IMR-90 (cell line): ENCODE measurements at regions not wholly inside any gene's neighbourhood (a gene's known extent, or its start where the extent isn't known, plus 50 kb on each side); places are given as distances from the start of the nearest gene placed in this dataset.

Source experiments
- ATAC-seq: fragments of 200-7000 bp; cut with Tn5 transposase; 2 replicates; pipeline ENCODE4 v1.9.1; 2020; ENCODE audit warnings: low read depth, mild to moderate bottlenecking, moderate library complexity
- BruUV-seq: library from RNA; stranded (reverse); fragments of 400-500 nt; replicated peaks from 2 replicates; lab custom pipeline; 2021; lab: Mats Ljungman, UMichigan
- CTCF ChIA-PET: fragments of 300-600 bp; formaldehyde crosslinking; extraction: SDS; loops from one replicate; lab custom pipeline; 2021; ENCODE audit warnings: antibody characterized with exemption; lab: Yijun Ruan, JAX
- POLR2A ChIA-PET: fragments of 300-600 bp; sonication (Branson Sonifier 250); formaldehyde crosslinking; loops from one replicate; lab custom pipeline; 2022; ENCODE audit warnings: antibody characterized with exemption; ENCODE audit not compliant: unreplicated experiment; lab: Charles Lee
- DNase-seq: peaks from one replicate; pipeline ENCODE4 v3.0.0; 2013
- H2AFZ ChIP-seq: replicated peaks from 2 replicates; pipeline ENCODE3; 2013; ENCODE audit warnings: low read length, mild to moderate bottlenecking; ENCODE audit not compliant: poor library complexity
- H2AK5ac ChIP-seq: 2 replicates; pipeline ENCODE4 v1.6.1; 2013; ENCODE audit warnings: low read depth, low read length, inconsistent platforms
- H2AK9ac ChIP-seq: replicated peaks from 2 replicates; pipeline ENCODE3; 2013; ENCODE audit warnings: mild to moderate bottlenecking, low read depth, low read length, moderate library complexity; ENCODE audit not compliant: poor library complexity
- H2BK120ac ChIP-seq: 2 replicates; pipeline ENCODE4 v1.6.1; 2013; ENCODE audit warnings: low read depth, low read length, inconsistent platforms
- H2BK15ac ChIP-seq: 3 replicates; pipeline ENCODE4 v1.6.1; 2013; ENCODE audit warnings: low read depth, low read length, inconsistent platforms
- H2BK20ac ChIP-seq: 2 replicates; pipeline ENCODE4 v1.6.1; 2013; ENCODE audit warnings: low read depth, mild to moderate bottlenecking, inconsistent platforms, low read length, moderate library complexity
- H2BK5ac ChIP-seq: 2 replicates; pipeline ENCODE4 v1.6.1; 2013; ENCODE audit warnings: mild to moderate bottlenecking, low read depth, low read length, inconsistent platforms; ENCODE audit not compliant: poor library complexity, severe bottlenecking
- H3K14ac ChIP-seq: replicated peaks from 2 replicates; pipeline ENCODE4 v1.6.1; 2013; ENCODE audit warnings: low read depth, low read length, inconsistent platforms
- H3K18ac ChIP-seq: 2 replicates; pipeline ENCODE4 v1.6.1; 2013; ENCODE audit warnings: low read depth, low read length, control low read depth
- H3K23ac ChIP-seq: 2 replicates; pipeline ENCODE4 v1.6.1; 2013; ENCODE audit warnings: low read depth, low read length, inconsistent platforms
- H3K27ac ChIP-seq: 2 replicates; pipeline ENCODE4 v1.5.1; 2013; ENCODE audit warnings: mild to moderate bottlenecking, control low read depth, low read length; ENCODE audit not compliant: insufficient read depth
- H3K27me3 ChIP-seq: 2 replicates; pipeline ENCODE4 v1.6.1; 2013; ENCODE audit warnings: low read length; ENCODE audit not compliant: control insufficient read depth, insufficient read depth
- H3K36me3 ChIP-seq: 2 replicates; pipeline ENCODE4 v1.6.1; 2013; ENCODE audit warnings: low read length, mixed read lengths; ENCODE audit not compliant: control insufficient read depth, insufficient read depth
- H3K4ac ChIP-seq: 2 replicates; pipeline ENCODE4 v1.6.1; 2013; ENCODE audit warnings: low read depth, low read length, inconsistent platforms
- H3K4me1 ChIP-seq: 2 replicates; pipeline ENCODE4 v1.6.1; 2013; ENCODE audit warnings: low read length, mixed read lengths; ENCODE audit not compliant: control insufficient read depth, insufficient read depth
- H3K4me2 ChIP-seq: 2 replicates; pipeline ENCODE4 v1.6.1; 2013; ENCODE audit warnings: low read depth, mild to moderate bottlenecking, control low read depth, low read length, moderate library complexity
- H3K4me3 ChIP-seq: 2 replicates; pipeline ENCODE4 v1.5.1; 2013; ENCODE audit warnings: low read depth, mild to moderate bottlenecking, control low read depth, low read length, moderate library complexity; ENCODE audit not compliant: insufficient read depth
- H3K56ac ChIP-seq: 2 replicates; pipeline ENCODE4 v1.6.1; 2013; ENCODE audit warnings: low read length, inconsistent platforms; ENCODE audit not compliant: insufficient read depth; ENCODE audit errors: extremely low read depth
- H3K79me1 ChIP-seq, 2 experiments: 2 replicates each; pipeline ENCODE4 v1.6.1; 2013; ENCODE audit warnings: low read length in 2 of 2, inconsistent platforms in 1 of 2, low read depth in 1 of 2
- H3K9ac ChIP-seq: 2 replicates; pipeline ENCODE4 v1.6.1; 2013; ENCODE audit warnings: low read depth, low read length, control low read depth
- H3K9me1 ChIP-seq: 2 replicates; pipeline ENCODE4 v1.6.1; 2013; ENCODE audit warnings: low read length, inconsistent platforms; ENCODE audit not compliant: insufficient read depth
- H3K9me3 ChIP-seq: 2 replicates; pipeline ENCODE4 v1.6.1; 2013; ENCODE audit warnings: low read length; ENCODE audit not compliant: control insufficient read depth, insufficient read depth
- H4K20me1 ChIP-seq: 2 replicates; pipeline ENCODE4 v1.6.1; 2013; ENCODE audit warnings: low read length, inconsistent platforms; ENCODE audit not compliant: insufficient read depth
- H4K5ac ChIP-seq: 2 replicates; pipeline ENCODE4 v1.6.1; 2013; ENCODE audit warnings: mild to moderate bottlenecking, low read depth, low read length, control low read depth
- H4K8ac ChIP-seq, 2 experiments: 2 replicates each; pipeline ENCODE4 v1.6.1; 2013; ENCODE audit warnings: low read depth in 2 of 2, low read length in 2 of 2, control low read depth in 1 of 2, inconsistent platforms in 1 of 2
- H4K91ac ChIP-seq: 2 replicates; pipeline ENCODE4 v1.6.1; 2013; ENCODE audit warnings: low read depth, low read length, inconsistent platforms; ENCODE audit not compliant: insufficient read depth
- CEBPB ChIP-seq: IDR thresholded peaks from 2 replicates; pipeline ENCODE4 v1.6.1; 2012; ENCODE audit warnings: low read depth, low read length, improper control_type of control experiment
- FOS ChIP-seq: fragments of 150-350 bp; IDR thresholded peaks from 2 replicates; pipeline ENCODE4 v1.6.1; 2016; ENCODE audit warnings: low read depth, low read length
- POLR2A ChIP-seq: IDR thresholded peaks from 2 replicates; pipeline ENCODE4 v1.6.1; 2012; ENCODE audit warnings: mild to moderate bottlenecking, low read depth, low read length
- RAD21 ChIP-seq: IDR thresholded peaks from 2 replicates; pipeline ENCODE4 v1.6.1; 2012; ENCODE audit warnings: low read length, improper control_type of control experiment
- RCOR1 ChIP-seq: IDR thresholded peaks from 2 replicates; pipeline ENCODE4 v1.6.1; 2012; ENCODE audit warnings: mild to moderate bottlenecking, low read length, improper control_type of control experiment; ENCODE audit not compliant: insufficient replicate concordance
- WGBS, 2 experiments: methylation state at CpG; one replicate each; pipeline versions ENCODE4 v1.1.5 to v1.1.7; 2013; ENCODE audit warnings: missing lambda C conversion rate in 2 of 2; ENCODE audit not compliant: insufficient read length in 1 of 2; ENCODE audit errors: extremely low coverage in 2 of 2; 5-methylcytosine and 5-hydroxymethylcytosine counted together
- dilution Hi-C: fragments of 300-500 bp; cut with HindIII; formaldehyde crosslinking; loops from one replicate; pipeline ENCODE4 v1.14.3; 2018; ENCODE audit warnings: low sequenced_read_pairs; ENCODE audit not compliant: unreplicated experiment
- in situ Hi-C: fragments of 300-500 bp; cut with MboI; formaldehyde crosslinking; loops from 3 replicates; pipeline ENCODE4 v1.14.3; 2019; ENCODE audit warnings: low sequenced_read_pairs, inconsistent platforms, mixed read lengths
- intact Hi-C: fragments of 100-400 bp; cut with micrococcal nuclease; formaldehyde crosslinking; loops from 2 replicates; pipeline ENCODE4 v1.10.0; 2022
- TF ChIP-seq, protein P1 (sequence below): fragments of 150-350 bp; IDR thresholded peaks from 2 replicates; pipeline ENCODE4 v1.6.1; 2016; ENCODE audit warnings: low read depth, mild to moderate bottlenecking, low read length, moderate library complexity, borderline replicate concordance
- TF ChIP-seq, protein P2 (sequence below): fragments of 150-350 bp; IDR thresholded peaks from 2 replicates; pipeline ENCODE4 v1.6.1; 2017; ENCODE audit warnings: mild to moderate bottlenecking, antibody characterized with exemption, low read length, low read depth

DNA sequence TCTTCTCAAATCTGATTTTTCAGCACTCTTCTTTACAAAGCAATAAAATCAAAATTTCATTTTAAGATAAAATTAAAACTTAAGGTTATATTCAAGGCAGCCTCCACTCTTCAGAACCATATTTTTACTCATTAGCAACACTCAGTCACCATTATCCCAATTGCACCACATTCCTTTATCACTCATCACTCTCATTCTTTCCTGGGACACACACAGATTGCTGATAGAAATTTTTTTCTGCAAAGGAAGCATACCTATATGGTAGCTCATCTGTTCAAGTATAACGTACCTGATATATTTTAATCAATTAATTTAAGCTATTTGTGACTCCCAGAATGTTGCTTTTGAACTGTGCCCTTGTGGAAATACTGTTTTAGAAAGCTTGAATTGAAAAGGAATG is 1559.3 kb upstream of the ZEB2 start:
- Histone ChIP-seq H3K4me2 (no peak overlapping the region), H3K9me3 (no peaks in the 10 kb centered on the region), H4K91ac (no peak overlapping the region), H3K9me1 (no peaks in the 10 kb centered on the region), H2BK120ac (no peak overlapping the region), H4K8ac (no peak overlapping the region), H3K14ac (no peak overlapping the region), H4K5ac (no peak overlapping the region), H3K36me3 (no peaks in the 10 kb centered on the region), H2AFZ (no peak overlapping the region), H2BK5ac (no peak overlapping the region), H3K56ac (no peak overlapping the region), H3K18ac (no peak overlapping the region), H3K27ac (no peak overlapping the region), H3K9ac (no peak overlapping the region), H3K4ac (no peak overlapping the region), H2BK20ac (no peak overlapping the region), H3K79me1 (no peaks in the 10 kb centered on the region), H2AK9ac (no peak overlapping the region), H3K4me3 (no peak overlapping the region), H2BK15ac (no peak overlapping the region), H3K4me1 (no peaks in the 10 kb centered on the region), H2AK5ac (no peak overlapping the region), H3K23ac (no peak overlapping the region), H3K27me3 (no peaks in the 10 kb centered on the region), H4K20me1 (no peaks in the 10 kb centered on the region)
- DNase-seq (peak; percentile 17), ATAC-seq (peak; percentile 40)
- WGBS, 2 experiments, result no CpG with 5 or more reads among the region's 1 CpG
- ChIA-PET POLR2A (no interaction called here), CTCF (no interaction called here)
- intact Hi-C loops, result no loop called here
- TF ChIP-seq, protein P1, sequence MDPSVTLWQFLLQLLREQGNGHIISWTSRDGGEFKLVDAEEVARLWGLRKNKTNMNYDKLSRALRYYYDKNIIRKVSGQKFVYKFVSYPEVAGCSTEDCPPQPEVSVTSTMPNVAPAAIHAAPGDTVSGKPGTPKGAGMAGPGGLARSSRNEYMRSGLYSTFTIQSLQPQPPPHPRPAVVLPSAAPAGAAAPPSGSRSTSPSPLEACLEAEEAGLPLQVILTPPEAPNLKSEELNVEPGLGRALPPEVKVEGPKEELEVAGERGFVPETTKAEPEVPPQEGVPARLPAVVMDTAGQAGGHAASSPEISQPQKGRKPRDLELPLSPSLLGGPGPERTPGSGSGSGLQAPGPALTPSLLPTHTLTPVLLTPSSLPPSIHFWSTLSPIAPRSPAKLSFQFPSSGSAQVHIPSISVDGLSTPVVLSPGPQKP, result no peak
- TF ChIP-seq CEBPB (no peak), RCOR1 (no peak), RAD21 (no peak), FOS (no peak), POLR2A (no peak)
- TF ChIP-seq, protein P2, sequence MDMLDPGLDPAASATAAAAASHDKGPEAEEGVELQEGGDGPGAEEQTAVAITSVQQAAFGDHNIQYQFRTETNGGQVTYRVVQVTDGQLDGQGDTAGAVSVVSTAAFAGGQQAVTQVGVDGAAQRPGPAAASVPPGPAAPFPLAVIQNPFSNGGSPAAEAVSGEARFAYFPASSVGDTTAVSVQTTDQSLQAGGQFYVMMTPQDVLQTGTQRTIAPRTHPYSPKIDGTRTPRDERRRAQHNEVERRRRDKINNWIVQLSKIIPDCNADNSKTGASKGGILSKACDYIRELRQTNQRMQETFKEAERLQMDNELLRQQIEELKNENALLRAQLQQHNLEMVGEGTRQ, result no peak
- no TSS peak for BruUV-seq
- in situ Hi-C loops, result no loop called here
- dilution Hi-C loops, result no loop called here
